ENCODE measurements at regions not wholly inside any gene's neighbourhood (a gene's known extent, or its start where the extent isn't known, plus 50 kb on each side); places are given as distances from the start of the nearest gene placed in this dataset.
"Not testable (repeated sequence)": the region's sequence is repeated elsewhere in the genome, so short reads cannot be mapped to it uniquely, and the experiment has no call there.

GRCh38 chr13:54078271-54078870 lies 1049.8 kb downstream of the OLFM4 start:
- no peaks in the 10 kb centered on the region for H3K4me1 ChIP-seq (ENCODE audit: control insufficient read depth in 2 of 2, insufficient read depth in 2 of 2, low read length in 2 of 2)

GRCh38 chr13:54082309-54082708 lies 1053.7 kb downstream of the OLFM4 start:
- H3K36me3 ChIP-seq (ENCODE audit: control insufficient read depth in 2 of 2, insufficient read depth in 2 of 2, low read length in 2 of 2); H3K9ac ChIP-seq (ENCODE audit: low read depth in 1 of 2, low read length in 2 of 2); H3K4me1 ChIP-seq (ENCODE audit: control insufficient read depth in 2 of 2, insufficient read depth in 2 of 2, low read length in 2 of 2); H3K4me3 ChIP-seq (ENCODE audit: low read length in 2 of 2); H3K9me3 ChIP-seq (ENCODE audit: control insufficient read depth in 2 of 2, low read length in 2 of 2); H3K27ac ChIP-seq (ENCODE audit: low read depth in 2 of 2, low read length in 2 of 2); H3K27me3 ChIP-seq (ENCODE audit: control insufficient read depth in 2 of 2, insufficient read depth in 2 of 2, low read length in 2 of 2): not testable (repeated sequence)

More at GRCh38 chr13:54078271-54078870, 1049.8 kb downstream of the OLFM4 start:
- Histone ChIP-seq H3K4me3 (ENCODE audit: low read length in 2 of 2) (no peak overlapping the region), H3K9me3 (ENCODE audit: control insufficient read depth in 2 of 2, low read length in 2 of 2) (no peaks in the 10 kb centered on the region), H3K27ac (ENCODE audit: low read depth in 2 of 2, low read length in 2 of 2) (no peak overlapping the region), H3K9ac (ENCODE audit: low read depth in 1 of 2, low read length in 2 of 2) (no peak overlapping the region), H3K36me3 (ENCODE audit: control insufficient read depth in 2 of 2, insufficient read depth in 2 of 2, low read length in 2 of 2) (no peaks in the 10 kb centered on the region), H3K27me3 (ENCODE audit: control insufficient read depth in 2 of 2, insufficient read depth in 2 of 2, low read length in 2 of 2) (no peaks in the 10 kb centered on the region)

- no peaks in the 10 kb centered on the region for H3K4me1 ChIP-seq (ENCODE audit: control insufficient read depth in 2 of 2, insufficient read depth in 2 of 2, low read length in 2 of 2)
- no peaks in the 10 kb centered on the region for H3K27me3 ChIP-seq (ENCODE audit: control insufficient read depth in 2 of 2, insufficient read depth in 2 of 2, low read length in 2 of 2)
- H3K4me3 ChIP-seq (ENCODE audit: low read length in 2 of 2) = no peak overlapping the region
- peaks cover 0 to 4% of the 10 kb centered on the region in 2 donors for H3K9me3 ChIP-seq (ENCODE audit: control insufficient read depth in 2 of 2, low read length in 2 of 2)
- no peak overlapping the region for H3K9ac ChIP-seq (ENCODE audit: low read depth in 1 of 2, low read length in 2 of 2)
- no peaks in the 10 kb centered on the region for H3K36me3 ChIP-seq (ENCODE audit: control insufficient read depth in 2 of 2, insufficient read depth in 2 of 2, low read length in 2 of 2)
- no peak overlapping the region for H3K27ac ChIP-seq (ENCODE audit: low read depth in 2 of 2, low read length in 2 of 2)
Measured at GRCh38 chr13:54091884-54092283, 1063.3 kb downstream of the OLFM4 start.

GRCh38 chr13:54092686-54093085 lies 1064.1 kb downstream of the OLFM4 start:
- Histone ChIP-seq H3K36me3 (ENCODE audit: control insufficient read depth in 2 of 2, insufficient read depth in 2 of 2, low read length in 2 of 2) (no peaks in the 10 kb centered on the region), H3K4me1 (ENCODE audit: control insufficient read depth in 2 of 2, insufficient read depth in 2 of 2, low read length in 2 of 2) (no peaks in the 10 kb centered on the region), H3K9me3 (ENCODE audit: control insufficient read depth in 2 of 2, low read length in 2 of 2) (peaks cover 0 to 4% of the 10 kb centered on the region in 2 donors), H3K9ac (ENCODE audit: low read depth in 1 of 2, low read length in 2 of 2) (no peak overlapping the region), H3K4me3 (ENCODE audit: low read length in 2 of 2) (no peak overlapping the region), H3K27ac (ENCODE audit: low read depth in 2 of 2, low read length in 2 of 2) (no peak overlapping the region), H3K27me3 (ENCODE audit: control insufficient read depth in 2 of 2, insufficient read depth in 2 of 2, low read length in 2 of 2) (no peaks in the 10 kb centered on the region)

GRCh38 chr13:54110597-54110996 lies 1082.0 kb downstream of the OLFM4 start:
- Histone ChIP-seq H3K36me3 (ENCODE audit: control insufficient read depth in 2 of 2, insufficient read depth in 2 of 2, low read length in 2 of 2) (no peaks in the 10 kb centered on the region), H3K27ac (ENCODE audit: low read depth in 2 of 2, low read length in 2 of 2) (no peak overlapping the region), H3K4me3 (ENCODE audit: low read length in 2 of 2) (no peak overlapping the region), H3K9ac (ENCODE audit: low read depth in 1 of 2, low read length in 2 of 2) (no peak overlapping the region), H3K4me1 (ENCODE audit: control insufficient read depth in 2 of 2, insufficient read depth in 2 of 2, low read length in 2 of 2) (no peaks in the 10 kb centered on the region), H3K9me3 (ENCODE audit: control insufficient read depth in 2 of 2, low read length in 2 of 2) (peaks cover 0 to 2% of the 10 kb centered on the region in 2 donors), H3K27me3 (ENCODE audit: control insufficient read depth in 2 of 2, insufficient read depth in 2 of 2, low read length in 2 of 2) (no peaks in the 10 kb centered on the region)

- no peaks in the 10 kb centered on the region for H3K4me1 ChIP-seq (ENCODE audit: control insufficient read depth in 2 of 2, insufficient read depth in 2 of 2, low read length in 2 of 2)
- no peaks in the 10 kb centered on the region for H3K9me3 ChIP-seq (ENCODE audit: control insufficient read depth in 2 of 2, low read length in 2 of 2)
- H3K4me3 ChIP-seq (ENCODE audit: low read length in 2 of 2) = no peak overlapping the region
- no peaks in the 10 kb centered on the region for H3K36me3 ChIP-seq (ENCODE audit: control insufficient read depth in 2 of 2, insufficient read depth in 2 of 2, low read length in 2 of 2)
- H3K9ac ChIP-seq (ENCODE audit: low read depth in 1 of 2, low read length in 2 of 2) = no peak overlapping the region
- H3K27ac ChIP-seq (ENCODE audit: low read depth in 2 of 2, low read length in 2 of 2) = no peak overlapping the region
- no peaks in the 10 kb centered on the region for H3K27me3 ChIP-seq (ENCODE audit: control insufficient read depth in 2 of 2, insufficient read depth in 2 of 2, low read length in 2 of 2)
Measured at GRCh38 chr13:54124700-54125099, 1096.1 kb downstream of the OLFM4 start.

- not testable (repeated sequence) for H3K9ac ChIP-seq (ENCODE audit: low read depth in 1 of 2, low read length in 2 of 2); H3K27ac ChIP-seq (ENCODE audit: low read depth in 2 of 2, low read length in 2 of 2); H3K4me1 ChIP-seq (ENCODE audit: control insufficient read depth in 2 of 2, insufficient read depth in 2 of 2, low read length in 2 of 2); H3K36me3 ChIP-seq (ENCODE audit: control insufficient read depth in 2 of 2, insufficient read depth in 2 of 2, low read length in 2 of 2); H3K9me3 ChIP-seq (ENCODE audit: control insufficient read depth in 2 of 2, low read length in 2 of 2); H3K27me3 ChIP-seq (ENCODE audit: control insufficient read depth in 2 of 2, insufficient read depth in 2 of 2, low read length in 2 of 2); H3K4me3 ChIP-seq (ENCODE audit: low read length in 2 of 2)
Measured at GRCh38 chr13:54130931-54131330, 1102.3 kb downstream of the OLFM4 start.

GRCh38 chr13:54131433-54131832 lies 1102.8 kb downstream of the OLFM4 start:
- H3K9ac ChIP-seq (ENCODE audit: low read depth in 1 of 2, low read length in 2 of 2); H3K4me3 ChIP-seq (ENCODE audit: low read length in 2 of 2); H3K36me3 ChIP-seq (ENCODE audit: control insufficient read depth in 2 of 2, insufficient read depth in 2 of 2, low read length in 2 of 2); H3K27me3 ChIP-seq (ENCODE audit: control insufficient read depth in 2 of 2, insufficient read depth in 2 of 2, low read length in 2 of 2); H3K4me1 ChIP-seq (ENCODE audit: control insufficient read depth in 2 of 2, insufficient read depth in 2 of 2, low read length in 2 of 2); H3K27ac ChIP-seq (ENCODE audit: low read depth in 2 of 2, low read length in 2 of 2); H3K9me3 ChIP-seq (ENCODE audit: control insufficient read depth in 2 of 2, low read length in 2 of 2): not testable (repeated sequence)

- H3K4me3 ChIP-seq (ENCODE audit: low read length in 2 of 2); H3K9me3 ChIP-seq (ENCODE audit: control insufficient read depth in 2 of 2, low read length in 2 of 2); H3K27me3 ChIP-seq (ENCODE audit: control insufficient read depth in 2 of 2, insufficient read depth in 2 of 2, low read length in 2 of 2); H3K4me1 ChIP-seq (ENCODE audit: control insufficient read depth in 2 of 2, insufficient read depth in 2 of 2, low read length in 2 of 2); H3K9ac ChIP-seq (ENCODE audit: low read depth in 1 of 2, low read length in 2 of 2); H3K36me3 ChIP-seq (ENCODE audit: control insufficient read depth in 2 of 2, insufficient read depth in 2 of 2, low read length in 2 of 2); H3K27ac ChIP-seq (ENCODE audit: low read depth in 2 of 2, low read length in 2 of 2): not testable (repeated sequence)
Measured at GRCh38 chr13:54132127-54132526, 1103.5 kb downstream of the OLFM4 start.

GRCh38 chr13:54132720-54133119 lies 1104.1 kb downstream of the OLFM4 start:
- H3K4me1 ChIP-seq (ENCODE audit: control insufficient read depth in 2 of 2, insufficient read depth in 2 of 2, low read length in 2 of 2); H3K36me3 ChIP-seq (ENCODE audit: control insufficient read depth in 2 of 2, insufficient read depth in 2 of 2, low read length in 2 of 2); H3K27me3 ChIP-seq (ENCODE audit: control insufficient read depth in 2 of 2, insufficient read depth in 2 of 2, low read length in 2 of 2); H3K9ac ChIP-seq (ENCODE audit: low read depth in 1 of 2, low read length in 2 of 2); H3K4me3 ChIP-seq (ENCODE audit: low read length in 2 of 2); H3K27ac ChIP-seq (ENCODE audit: low read depth in 2 of 2, low read length in 2 of 2); H3K9me3 ChIP-seq (ENCODE audit: control insufficient read depth in 2 of 2, low read length in 2 of 2): not testable (repeated sequence)

- H3K27ac ChIP-seq (ENCODE audit: low read depth in 2 of 2, low read length in 2 of 2) = no peak overlapping the region
- H3K27me3 ChIP-seq (ENCODE audit: control insufficient read depth in 2 of 2, insufficient read depth in 2 of 2, low read length in 2 of 2) = no peaks in the 10 kb centered on the region
- H3K36me3 ChIP-seq (ENCODE audit: control insufficient read depth in 2 of 2, insufficient read depth in 2 of 2, low read length in 2 of 2) = no peaks in the 10 kb centered on the region
- H3K4me3 ChIP-seq (ENCODE audit: low read length in 2 of 2) = no peak overlapping the region
- H3K9ac ChIP-seq (ENCODE audit: low read depth in 1 of 2, low read length in 2 of 2) = no peak overlapping the region
- H3K4me1 ChIP-seq (ENCODE audit: control insufficient read depth in 2 of 2, insufficient read depth in 2 of 2, low read length in 2 of 2) = no peaks in the 10 kb centered on the region
- H3K9me3 ChIP-seq (ENCODE audit: control insufficient read depth in 2 of 2, low read length in 2 of 2) = no peaks in the 10 kb centered on the region
Measured at GRCh38 chr13:54133746-54134145, 1105.1 kb downstream of the OLFM4 start.

Measured in mucosa of rectum (tissue), 2 donors.